ENCODE measurements at regions not wholly inside any gene's neighbourhood (a gene's known extent, or its start where the extent isn't known, plus 50 kb on each side); places are given as distances from the start of the nearest gene placed in this dataset.
A peak's percentile ranks its signal among the peaks of the same experiment; 100 is the strongest.
"Not testable (repeated sequence)": the region's sequence is repeated elsewhere in the genome, so short reads cannot be mapped to it uniquely, and the experiment has no call there.

DNA sequence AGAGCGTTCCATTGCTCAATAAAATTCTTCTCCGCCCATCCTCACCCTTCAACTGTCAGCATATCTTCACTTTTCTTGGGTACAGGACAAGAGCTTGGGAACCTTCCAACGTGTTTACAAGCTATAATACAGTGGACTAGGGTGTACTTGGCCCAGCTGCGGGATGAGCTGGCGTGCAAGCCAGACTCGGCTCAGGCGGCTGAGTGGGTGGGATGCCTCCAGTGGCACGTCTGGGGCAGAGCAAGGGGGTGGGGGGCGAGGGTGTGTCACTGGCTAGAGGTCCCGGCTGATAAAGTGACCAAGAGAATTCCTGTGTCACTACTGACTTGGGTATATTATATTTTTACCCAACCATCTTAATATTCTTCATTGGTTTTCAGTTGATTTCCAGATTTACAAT, 179.7 kb downstream of the EVA1A start:
- DNase-seq (ENCODE audit: low read depth) = no peak

- no peak for DNase-seq (ENCODE audit: low read depth)
Observed at GRCh38 chr2:75379476-75380210, 180.3 kb upstream of the TACR1 start.

- peak; percentile 21 for DNase-seq (ENCODE audit: low read depth)
Observed at GRCh38 chr2:75375646-75376582, 176.6 kb upstream of the TACR1 start.

DNA sequence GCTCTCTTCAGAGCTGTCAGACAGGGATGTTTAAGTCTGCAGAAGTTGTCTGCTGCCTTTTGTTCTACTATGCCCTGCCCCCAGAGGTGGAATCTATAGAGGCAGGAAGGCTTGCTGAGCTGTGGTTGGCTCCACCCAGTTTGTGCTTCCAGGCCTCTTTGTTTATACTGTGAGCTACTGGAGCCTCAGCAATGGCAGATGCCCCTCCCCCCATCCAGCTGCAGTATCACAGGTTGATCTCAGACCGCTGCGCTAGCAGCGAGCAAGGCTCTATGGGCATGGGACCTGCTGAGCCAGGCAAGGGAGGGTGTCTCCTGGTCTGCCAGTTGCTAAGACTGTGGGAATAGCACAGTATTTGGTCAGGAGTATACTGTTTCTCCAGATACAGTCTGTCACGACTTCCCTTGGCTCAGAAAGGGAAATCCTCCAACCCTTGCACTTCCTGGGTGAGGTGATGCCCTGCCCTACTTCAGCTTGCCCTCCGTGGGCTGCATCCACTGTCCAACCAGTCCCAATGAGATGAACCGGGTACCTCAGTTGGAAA, 175.2 kb upstream of the TACR1 start:
- not testable (repeated sequence) for DNase-seq (ENCODE audit: low read depth)

DNA sequence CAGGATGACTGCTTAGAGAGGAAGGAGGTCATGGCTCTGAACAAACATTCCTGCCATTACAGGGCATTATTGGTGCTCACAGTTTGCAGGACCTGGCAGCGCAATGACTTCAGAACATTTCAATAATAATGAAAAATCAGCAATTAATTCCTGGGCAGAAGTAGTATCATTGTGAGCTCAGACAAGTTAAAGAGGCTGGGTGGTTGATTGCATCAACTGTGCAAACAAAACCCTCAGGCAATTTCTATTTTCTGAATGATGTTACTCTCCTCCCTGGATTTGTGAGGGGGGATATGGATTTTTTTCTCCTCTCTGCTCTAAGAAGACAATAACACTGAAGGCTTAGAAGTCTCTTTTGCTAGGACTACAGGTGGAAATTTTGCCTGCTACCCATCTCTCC, 168.1 kb upstream of the TACR1 start:
- DNase-seq (ENCODE audit: low read depth) = no peak

DNA sequence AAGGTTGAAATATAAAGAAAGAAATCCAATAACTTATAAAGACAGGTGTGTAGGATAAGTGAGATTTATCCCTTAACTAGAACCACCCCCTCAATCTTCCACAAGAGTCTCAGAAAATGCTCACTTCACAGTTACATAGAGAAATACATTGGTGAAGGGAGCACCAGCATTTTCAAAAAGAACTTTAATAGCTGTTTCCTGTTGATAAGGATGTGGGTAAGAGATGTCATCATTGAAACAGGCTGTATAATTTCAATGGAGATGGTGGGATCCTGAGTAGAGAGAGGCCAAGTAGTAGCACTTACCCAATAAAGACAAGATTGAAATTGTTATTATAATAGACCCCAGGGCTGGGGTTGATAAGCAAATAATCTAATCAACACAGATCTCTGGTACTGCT, 162.2 kb upstream of the TACR1 start:
- DNase-seq (ENCODE audit: low read depth) = no peak

GRCh38 chr2:75360945-75361344, 161.6 kb upstream of the TACR1 start:
- no peak for DNase-seq (ENCODE audit: low read depth)

DNA sequence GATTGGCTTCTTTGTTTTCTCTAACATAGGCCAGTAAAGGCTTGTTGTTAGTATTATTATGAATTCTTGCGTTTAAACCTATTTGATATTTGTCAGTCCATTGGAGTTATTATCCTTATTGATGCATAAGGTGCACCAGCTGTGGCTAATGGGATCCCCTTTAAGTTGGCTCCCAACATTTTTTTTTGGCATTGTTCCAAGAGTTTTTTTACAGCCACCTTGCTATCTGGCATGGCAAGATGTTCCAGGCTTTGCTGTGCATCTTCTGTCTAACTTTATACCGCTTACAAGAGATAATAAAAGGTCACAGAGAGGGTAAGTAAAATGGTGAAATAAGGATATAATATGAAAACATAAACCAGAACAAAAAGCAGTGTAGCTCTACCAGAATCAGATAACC, 157.5 kb upstream of the TACR1 start:
- no peak for DNase-seq (ENCODE audit: low read depth)

DNA sequence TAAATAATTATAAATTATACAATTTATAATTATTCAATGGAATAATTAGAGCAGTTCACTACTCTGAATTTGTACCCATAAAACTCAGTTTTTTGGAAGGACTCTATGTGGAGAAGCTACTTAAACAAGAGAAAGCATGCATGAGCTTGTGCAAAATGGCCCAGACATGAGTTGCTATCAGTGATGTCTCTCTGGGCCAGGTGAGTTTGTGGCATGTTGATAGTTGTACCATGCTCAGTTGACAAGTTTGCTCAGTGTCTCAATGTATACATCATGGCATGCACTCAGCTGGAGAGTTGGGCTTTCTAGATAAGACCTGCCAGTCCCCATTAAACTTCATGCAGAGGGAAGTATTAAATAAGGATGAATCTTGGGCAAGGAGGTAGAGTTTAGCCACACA, 153.8 kb upstream of the TACR1 start:
- DNase-seq (ENCODE audit: low read depth) = no peak

DNA sequence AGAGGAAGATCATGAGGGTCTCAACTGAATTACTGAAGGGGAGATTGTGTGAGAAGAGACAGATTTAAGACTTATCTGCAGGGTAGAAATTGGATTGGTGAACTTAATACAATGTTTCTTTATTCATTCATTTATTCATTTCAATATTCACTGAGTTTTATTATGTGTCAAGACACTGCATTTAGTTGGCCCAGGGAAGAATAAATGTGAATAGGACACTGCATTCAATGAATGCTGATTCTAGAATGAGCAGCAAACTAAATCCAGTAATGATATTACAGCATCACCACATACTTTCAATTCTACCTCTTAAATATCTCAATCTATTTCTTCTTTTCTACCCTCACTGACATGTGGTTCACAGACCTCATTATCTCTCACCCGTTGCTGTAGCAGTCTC, 149.0 kb upstream of the TACR1 start:
- DNase-seq (ENCODE audit: low read depth) = no peak

DNA sequence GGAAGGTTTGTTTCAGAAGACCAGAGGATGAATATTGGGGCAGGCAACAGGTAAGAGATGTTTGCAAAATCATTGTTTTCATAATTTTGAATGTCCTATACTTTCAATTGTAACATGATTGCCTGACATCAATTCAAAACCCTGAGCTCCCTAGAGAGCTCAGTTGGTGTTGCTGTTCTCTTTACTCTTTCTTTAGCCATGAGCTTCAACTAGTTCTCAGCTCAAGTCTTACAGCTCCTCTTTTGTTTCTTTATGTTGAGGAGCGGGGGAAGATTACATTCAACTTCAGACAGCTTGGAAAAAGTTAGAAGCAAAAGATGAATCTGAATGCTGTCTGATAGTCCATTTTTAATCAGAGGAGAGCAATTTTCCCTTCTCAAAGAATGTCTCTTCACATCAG, 144.8 kb upstream of the TACR1 start:
- no peak for DNase-seq (ENCODE audit: low read depth)

DNA sequence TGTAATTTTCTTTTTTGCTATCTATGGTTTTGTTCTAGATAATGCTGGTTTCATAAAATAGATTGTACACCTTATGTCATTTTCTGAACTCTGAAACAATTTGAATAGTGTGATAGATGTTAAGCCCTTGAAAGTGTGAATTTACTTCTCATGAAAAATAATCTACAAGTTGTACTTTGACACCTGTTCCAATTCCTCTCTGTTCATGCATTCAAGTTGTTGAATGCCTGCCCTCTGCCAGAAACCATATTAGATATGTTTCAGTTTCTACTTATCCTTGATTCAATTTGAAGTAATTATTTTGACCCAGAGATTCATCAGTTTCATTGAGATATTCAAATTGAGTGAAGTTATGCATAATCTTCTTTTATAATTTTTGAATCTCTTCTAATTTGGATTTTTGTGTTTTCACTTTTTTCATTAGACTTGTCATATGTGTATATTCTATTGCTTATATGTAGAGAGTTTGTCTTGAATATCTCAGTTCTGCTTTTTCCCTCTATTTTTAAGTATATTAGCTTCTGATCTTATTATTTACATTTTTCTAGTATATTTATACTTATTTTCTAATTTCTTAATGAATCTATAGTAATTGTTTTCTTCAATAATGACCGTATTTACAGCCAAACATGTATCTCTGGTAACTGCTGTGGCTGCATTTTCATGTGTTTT, 143.3 kb upstream of the TACR1 start:
- DNase-seq (ENCODE audit: low read depth) = no peak

GRCh38 chr2:75340560-75340959, 141.2 kb upstream of the TACR1 start:
- DNase-seq (ENCODE audit: low read depth) = peak; percentile 27

- no peak for DNase-seq (ENCODE audit: low read depth)
Observed at GRCh38 chr2:75338461-75338860, 139.1 kb upstream of the TACR1 start.

DNA sequence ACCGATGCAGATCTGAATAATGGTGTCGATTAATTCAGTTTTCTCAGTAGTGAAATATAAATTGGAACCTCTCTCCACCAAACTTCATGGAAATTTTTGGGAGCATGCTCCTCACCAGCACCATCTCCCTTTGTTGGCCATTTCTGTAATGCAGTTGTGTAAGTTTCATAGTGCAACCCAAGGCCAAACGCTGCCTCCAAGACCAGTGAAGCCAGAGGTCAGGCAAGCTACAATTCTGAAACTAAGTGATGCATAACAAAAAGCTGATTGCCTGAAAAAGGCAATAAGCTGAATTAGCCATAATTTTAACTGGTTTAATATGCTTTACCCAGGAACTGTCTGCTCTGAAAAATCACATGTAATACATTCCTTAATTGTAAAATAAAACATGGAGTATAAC, 138.3 kb upstream of the TACR1 start:
- DNase-seq (ENCODE audit: low read depth) = no peak

DNA sequence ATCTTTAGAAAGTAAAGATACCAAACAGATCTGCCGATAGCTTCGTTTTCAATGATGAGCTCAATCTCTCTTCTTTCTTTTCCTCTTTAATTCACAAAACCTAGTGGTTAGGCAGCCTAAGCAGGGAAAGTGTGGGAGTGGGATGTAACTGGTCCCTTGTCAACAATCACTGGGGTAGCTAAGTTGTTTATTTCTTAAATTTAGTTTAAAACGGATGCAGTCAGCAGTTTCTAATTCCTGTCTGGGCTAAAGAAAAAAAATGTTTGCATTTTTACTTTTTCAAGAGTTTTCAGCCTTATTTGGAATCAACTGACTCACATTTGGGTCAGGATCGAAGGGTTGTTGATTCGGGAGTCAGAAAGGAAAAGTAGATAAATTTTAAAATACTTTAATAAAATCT, 137.7 kb upstream of the TACR1 start:
- DNase-seq (ENCODE audit: low read depth) = no peak

DNA sequence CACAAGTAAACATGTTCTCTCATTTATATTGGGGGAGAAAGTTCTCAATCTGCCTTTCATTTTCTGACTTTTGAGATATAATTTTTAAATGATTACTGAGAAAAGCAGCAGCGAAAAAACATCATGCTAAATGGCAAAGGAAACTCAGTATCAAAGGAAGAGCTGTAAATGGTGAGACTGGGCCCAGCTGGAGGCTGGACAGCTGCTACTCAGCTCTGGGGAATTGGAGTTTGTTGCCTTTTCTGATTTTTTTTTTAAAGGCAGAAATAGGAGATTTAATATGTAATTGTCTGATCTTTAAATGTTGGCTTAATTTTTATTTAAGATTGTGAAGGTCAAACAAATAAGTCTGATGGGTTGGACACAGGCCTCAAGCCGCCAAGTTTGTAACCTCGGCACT, 137.1 kb upstream of the TACR1 start:
- no peak for DNase-seq (ENCODE audit: low read depth)

GRCh38 chr2:75334076-75334475, 134.8 kb upstream of the TACR1 start:
- DNase-seq (ENCODE audit: low read depth) = no peak

DNA sequence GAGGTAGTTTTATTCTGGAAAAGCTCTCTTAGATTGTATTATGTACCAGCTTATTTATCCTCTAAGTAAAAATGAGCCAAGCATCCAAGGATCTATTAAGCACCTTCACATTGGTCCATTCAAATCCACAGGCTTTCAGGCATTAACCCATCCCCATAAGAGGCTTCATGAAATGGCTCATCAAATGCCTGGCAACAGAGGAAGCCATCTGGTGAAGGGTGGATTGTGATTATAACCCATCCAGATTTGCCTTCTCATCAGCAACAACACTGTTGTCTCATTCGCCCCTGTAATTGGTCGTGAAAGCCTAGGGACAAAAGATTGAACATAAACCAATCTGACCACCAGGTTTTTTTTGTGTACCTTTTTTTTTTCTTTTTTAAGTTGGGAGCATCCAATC, 134.3 kb upstream of the TACR1 start:
- no peak for DNase-seq (ENCODE audit: low read depth)

GRCh38 chr2:75328156-75328555, 128.8 kb upstream of the TACR1 start:
- no peak for DNase-seq (ENCODE audit: low read depth)

DNA sequence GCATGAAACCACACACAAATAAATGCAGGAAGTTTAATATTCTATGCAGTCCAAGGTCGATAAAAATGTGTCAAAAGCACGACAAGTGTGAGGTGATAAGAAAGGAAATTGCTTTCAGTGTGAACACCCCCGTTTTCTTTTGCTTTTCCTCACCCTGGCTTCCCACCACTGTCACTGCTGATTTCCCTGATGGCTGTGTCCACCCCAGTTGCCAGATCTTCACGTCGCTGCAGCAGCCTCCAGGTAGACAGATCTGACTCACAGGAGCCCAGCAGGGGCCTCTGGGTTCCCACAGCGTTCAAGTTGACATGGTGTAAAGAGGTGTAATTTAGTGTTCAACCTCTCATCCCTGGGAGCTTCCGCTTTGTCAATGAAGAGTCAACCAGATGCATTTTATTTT, 128.0 kb upstream of the TACR1 start:
- no peak for DNase-seq (ENCODE audit: low read depth)

- DNase-seq (ENCODE audit: low read depth) = no peak
Observed at GRCh38 chr2:75326645-75327044, 127.3 kb upstream of the TACR1 start.

DNA sequence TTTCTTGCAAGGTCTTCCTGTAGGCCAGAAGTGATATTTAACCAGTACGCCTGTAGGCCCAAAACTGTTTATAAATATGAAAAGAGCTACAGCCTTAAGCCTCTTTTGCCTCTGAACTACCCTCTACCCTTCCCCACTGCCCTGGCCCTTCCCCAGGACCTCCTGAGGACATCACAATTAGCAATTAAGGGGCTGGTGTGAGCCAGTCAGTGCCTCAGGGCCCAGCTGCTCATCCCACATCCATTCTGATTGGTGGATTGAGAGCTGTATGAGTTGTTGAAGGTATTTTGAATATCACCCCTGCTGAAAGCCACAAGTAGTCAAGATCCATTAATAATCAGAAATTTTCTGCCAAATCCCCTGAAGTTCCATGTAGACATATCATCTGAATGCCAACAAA, 126.3 kb upstream of the TACR1 start:
- no peak for DNase-seq (ENCODE audit: low read depth)
